GM12865 (cell line): ENCODE measurements at regions not wholly inside any gene's neighbourhood (a gene's known extent, or its start where the extent isn't known, plus 50 kb on each side); places are given as distances from the start of the nearest gene placed in this dataset.

Experiments
- DNase-seq: peaks from one replicate; pipeline ENCODE4 v3.0.0; 2010; ENCODE audit warnings: low read depth
- H3K4me3 ChIP-seq: 2 replicates; pipeline ENCODE4 v1.5.1; 2011; ENCODE audit warnings: mild to moderate bottlenecking, low read depth, low read length, control low read depth
- CTCF ChIP-seq: IDR thresholded peaks from 2 replicates; pipeline ENCODE4 v1.5.1; 2011; ENCODE audit warnings: low read length, control low read depth, low read depth, inconsistent platforms; ENCODE audit not compliant: insufficient read depth; ENCODE audit errors: missing control alignments

- DNase-seq, result no peak
- no peak for TF ChIP-seq CTCF
- H3K4me3 ChIP-seq, result no peak overlapping the region
Observed at GRCh38 chr6:16868968-16869367, 107.7 kb upstream of the ATXN1 start.

DNA sequence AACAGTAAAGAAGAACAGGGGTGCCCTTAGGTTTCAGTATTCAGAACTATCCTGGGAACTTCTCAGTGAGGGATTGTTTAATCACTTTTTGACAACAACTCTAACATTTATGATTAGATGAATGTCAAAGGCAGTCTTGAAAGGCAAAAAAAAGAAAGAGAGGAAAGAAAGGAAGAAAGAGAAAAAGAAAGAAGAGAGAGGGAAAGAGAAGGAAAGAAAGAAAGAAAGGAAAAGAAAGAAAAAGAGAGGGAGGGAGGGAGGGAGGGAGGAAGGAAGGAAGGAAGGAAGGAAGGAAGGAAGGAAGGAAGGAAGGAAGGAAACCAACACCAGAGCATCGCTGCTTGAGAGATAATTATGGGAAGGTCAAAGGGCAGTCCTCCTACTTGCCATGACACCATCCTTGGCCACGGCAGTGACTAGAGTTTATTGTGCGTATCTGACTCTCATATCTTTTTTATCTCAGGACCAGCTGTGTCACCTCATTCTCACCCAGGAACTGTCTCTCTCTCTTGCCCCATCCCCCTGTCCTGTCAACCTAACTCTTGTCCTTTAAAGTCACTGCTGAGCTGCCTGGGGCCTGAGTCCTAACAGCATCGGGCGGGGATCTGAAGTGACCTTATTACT, 96.8 kb upstream of the ATXN1 start:
- no peak overlapping the region for H3K4me3 ChIP-seq
- TF ChIP-seq CTCF, result no peak
- DNase-seq, result no peak

DNA sequence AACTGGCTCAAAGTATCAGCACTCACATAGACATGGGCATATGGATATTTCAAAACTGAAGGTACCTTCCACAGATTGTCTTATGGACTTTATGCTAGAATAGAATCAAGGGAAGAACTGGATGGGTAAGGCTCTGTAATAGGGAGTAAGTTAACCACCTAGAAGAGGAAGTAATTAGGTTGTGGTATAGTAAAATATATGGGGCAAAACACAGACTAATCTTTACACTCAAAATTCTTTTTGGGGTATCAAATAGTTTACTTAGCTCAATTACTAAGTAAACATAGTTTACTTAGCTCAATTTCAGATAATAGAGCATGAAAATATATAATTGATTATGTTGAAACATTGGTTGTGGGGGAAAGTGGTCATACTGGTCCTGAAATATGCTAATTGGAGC, 94.2 kb upstream of the ATXN1 start:
- no peak overlapping the region for H3K4me3 ChIP-seq
- DNase-seq, result no peak
- TF ChIP-seq CTCF, result no peak

- H3K4me3 ChIP-seq, result no peak overlapping the region
- TF ChIP-seq CTCF, result no peak
- peak; percentile 70 for DNase-seq
Observed at GRCh38 chr6:16854986-16855385, 93.7 kb upstream of the ATXN1 start.

DNA sequence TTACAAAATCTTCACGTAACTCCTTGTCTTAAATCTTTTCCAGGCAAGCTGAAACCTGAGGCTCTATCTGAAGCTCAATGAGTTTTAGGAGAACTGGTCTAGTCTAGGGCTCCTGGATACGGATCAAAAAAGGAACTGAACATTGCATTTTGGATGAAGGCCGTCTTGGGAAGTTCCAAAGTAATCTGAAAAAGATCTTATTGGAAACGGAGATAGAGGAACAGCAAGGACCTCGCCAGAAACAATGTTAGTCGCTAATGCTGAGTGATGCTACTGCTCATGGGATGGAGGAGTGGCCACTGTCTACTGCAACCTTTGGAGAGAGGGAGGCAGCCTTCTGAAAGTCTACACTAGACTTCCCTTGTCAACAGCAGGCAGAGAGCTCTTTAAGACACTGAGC, 91.4 kb upstream of the ATXN1 start:
- no peak for TF ChIP-seq CTCF
- H3K4me3 ChIP-seq, result no peak overlapping the region
- DNase-seq, result no peak

DNA sequence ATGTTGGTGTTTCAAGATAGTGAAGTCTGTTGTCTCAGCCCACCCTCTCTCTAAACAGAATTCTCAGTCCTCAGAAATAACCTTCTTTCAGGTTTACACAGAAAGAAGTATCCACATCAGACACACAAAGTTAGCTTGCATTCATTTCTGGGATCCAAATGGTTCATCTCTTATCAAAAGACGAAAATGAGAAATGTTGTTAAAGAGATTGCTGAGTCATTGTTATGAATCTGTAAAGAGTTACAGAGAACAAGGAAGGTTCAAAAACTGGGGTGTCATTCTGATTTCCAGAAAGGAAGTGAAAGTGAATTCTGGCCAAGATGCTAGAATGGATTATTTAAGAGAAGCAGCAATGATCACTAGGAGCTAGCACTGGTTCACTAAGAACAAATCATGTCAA, 90.5 kb upstream of the ATXN1 start:
- H3K4me3 ChIP-seq, result no peak overlapping the region
- TF ChIP-seq CTCF, result no peak
- DNase-seq, result peak; percentile 51

DNA sequence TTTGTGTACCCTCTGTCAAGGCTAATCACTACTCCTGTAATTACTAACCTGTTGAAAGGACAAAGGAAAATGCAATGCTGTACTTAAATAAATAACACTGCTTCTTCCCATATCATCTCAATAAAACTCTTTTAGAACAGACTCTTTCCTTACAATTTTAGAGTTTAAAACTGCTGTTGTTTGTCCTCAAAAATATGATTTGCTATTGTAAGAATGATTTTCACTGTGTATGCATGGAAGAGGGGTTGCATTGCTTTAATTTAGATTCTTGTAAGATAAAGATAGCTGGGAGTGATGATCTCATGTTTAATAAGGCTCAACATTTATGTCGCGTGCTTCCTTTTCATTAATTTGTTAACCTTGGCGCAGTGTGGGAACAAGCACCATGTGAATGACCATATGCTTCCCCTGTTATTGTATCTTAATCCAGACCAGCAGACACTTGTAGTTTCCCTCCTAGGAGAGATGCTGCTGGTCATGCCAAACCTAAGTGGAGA, 89.8 kb upstream of the ATXN1 start:
- no peak for DNase-seq
- TF ChIP-seq CTCF, result no peak
- no peak overlapping the region for H3K4me3 ChIP-seq
